ENCODE measurements at regions not wholly inside any gene's neighbourhood (a gene's known extent, or its start where the extent isn't known, plus 50 kb on each side); places are given as distances from the start of the nearest gene placed in this dataset.

DNA sequence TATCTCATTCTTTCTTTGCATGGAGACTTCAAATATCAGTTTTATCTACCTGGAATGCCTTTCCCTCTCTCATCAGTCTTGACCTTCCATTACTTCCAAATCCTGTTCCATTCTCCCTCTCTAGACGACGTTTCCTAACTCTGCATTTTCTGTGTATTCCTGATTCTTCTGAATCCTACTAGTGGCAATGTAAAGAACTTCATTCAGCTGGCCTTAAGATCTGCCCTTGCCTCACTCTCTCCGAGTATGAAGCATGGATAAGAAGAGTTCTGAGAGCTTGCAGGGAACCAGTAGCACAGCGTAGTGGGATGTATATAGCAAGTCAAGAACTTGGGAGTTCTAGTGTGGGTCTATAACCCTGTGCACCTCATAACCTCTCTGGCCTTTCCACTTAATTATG is 68.5 kb upstream of the HOXC13 start:
- TF ChIP-seq, protein P1, sequence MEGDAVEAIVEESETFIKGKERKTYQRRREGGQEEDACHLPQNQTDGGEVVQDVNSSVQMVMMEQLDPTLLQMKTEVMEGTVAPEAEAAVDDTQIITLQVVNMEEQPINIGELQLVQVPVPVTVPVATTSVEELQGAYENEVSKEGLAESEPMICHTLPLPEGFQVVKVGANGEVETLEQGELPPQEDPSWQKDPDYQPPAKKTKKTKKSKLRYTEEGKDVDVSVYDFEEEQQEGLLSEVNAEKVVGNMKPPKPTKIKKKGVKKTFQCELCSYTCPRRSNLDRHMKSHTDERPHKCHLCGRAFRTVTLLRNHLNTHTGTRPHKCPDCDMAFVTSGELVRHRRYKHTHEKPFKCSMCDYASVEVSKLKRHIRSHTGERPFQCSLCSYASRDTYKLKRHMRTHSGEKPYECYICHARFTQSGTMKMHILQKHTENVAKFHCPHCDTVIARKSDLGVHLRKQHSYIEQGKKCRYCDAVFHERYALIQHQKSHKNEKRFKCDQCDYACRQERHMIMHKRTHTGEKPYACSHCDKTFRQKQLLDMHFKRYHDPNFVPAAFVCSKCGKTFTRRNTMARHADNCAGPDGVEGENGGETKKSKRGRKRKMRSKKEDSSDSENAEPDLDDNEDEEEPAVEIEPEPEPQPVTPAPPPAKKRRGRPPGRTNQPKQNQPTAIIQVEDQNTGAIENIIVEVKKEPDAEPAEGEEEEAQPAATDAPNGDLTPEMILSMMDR (IDR thresholded peaks at IDR 0.05) = no peak
- TF ChIP-seq EZH2 (IDR thresholded peaks at IDR 0.05; ENCODE audit: borderline replicate concordance, insufficient read depth, low read depth, low read length, poor library complexity, severe bottlenecking) = no peak
